IMR-90 (cell line): ENCODE measurements at regions not wholly inside any gene's neighbourhood (a gene's known extent, or its start where the extent isn't known, plus 50 kb on each side); places are given as distances from the start of the nearest gene placed in this dataset.

Experiments
- ATAC-seq: fragments of 200-7000 bp; cut with Tn5 transposase; 2 replicates; pipeline ENCODE4 v1.9.1; 2020; ENCODE audit warnings: low read depth, mild to moderate bottlenecking, moderate library complexity
- BruUV-seq: library from RNA; stranded (reverse); fragments of 400-500 nt; replicated peaks from 2 replicates; lab custom pipeline; 2021; lab: Mats Ljungman, UMichigan
- CTCF ChIA-PET: fragments of 300-600 bp; formaldehyde crosslinking; extraction: SDS; loops from one replicate; lab custom pipeline; 2021; ENCODE audit warnings: antibody characterized with exemption; lab: Yijun Ruan, JAX
- POLR2A ChIA-PET: fragments of 300-600 bp; sonication (Branson Sonifier 250); formaldehyde crosslinking; loops from one replicate; lab custom pipeline; 2022; ENCODE audit warnings: antibody characterized with exemption; ENCODE audit not compliant: unreplicated experiment; lab: Charles Lee
- DNase-seq: peaks from one replicate; pipeline ENCODE4 v3.0.0; 2013
- H2AFZ ChIP-seq: replicated peaks from 2 replicates; pipeline ENCODE3; 2013; ENCODE audit warnings: low read length, mild to moderate bottlenecking; ENCODE audit not compliant: poor library complexity
- H2AK5ac ChIP-seq: 2 replicates; pipeline ENCODE4 v1.6.1; 2013; ENCODE audit warnings: low read depth, low read length, inconsistent platforms
- H2AK9ac ChIP-seq: replicated peaks from 2 replicates; pipeline ENCODE3; 2013; ENCODE audit warnings: mild to moderate bottlenecking, low read depth, low read length, moderate library complexity; ENCODE audit not compliant: poor library complexity
- H2BK120ac ChIP-seq: 2 replicates; pipeline ENCODE4 v1.6.1; 2013; ENCODE audit warnings: low read depth, low read length, inconsistent platforms
- H2BK15ac ChIP-seq: 3 replicates; pipeline ENCODE4 v1.6.1; 2013; ENCODE audit warnings: low read depth, low read length, inconsistent platforms
- H2BK20ac ChIP-seq: 2 replicates; pipeline ENCODE4 v1.6.1; 2013; ENCODE audit warnings: low read depth, mild to moderate bottlenecking, inconsistent platforms, low read length, moderate library complexity
- H2BK5ac ChIP-seq: 2 replicates; pipeline ENCODE4 v1.6.1; 2013; ENCODE audit warnings: mild to moderate bottlenecking, low read depth, low read length, inconsistent platforms; ENCODE audit not compliant: poor library complexity, severe bottlenecking
- H3K14ac ChIP-seq: replicated peaks from 2 replicates; pipeline ENCODE4 v1.6.1; 2013; ENCODE audit warnings: low read depth, low read length, inconsistent platforms
- H3K18ac ChIP-seq: 2 replicates; pipeline ENCODE4 v1.6.1; 2013; ENCODE audit warnings: low read depth, low read length, control low read depth
- H3K23ac ChIP-seq: 2 replicates; pipeline ENCODE4 v1.6.1; 2013; ENCODE audit warnings: low read depth, low read length, inconsistent platforms
- H3K27ac ChIP-seq: 2 replicates; pipeline ENCODE4 v1.5.1; 2013; ENCODE audit warnings: mild to moderate bottlenecking, control low read depth, low read length; ENCODE audit not compliant: insufficient read depth
- H3K27me3 ChIP-seq: 2 replicates; pipeline ENCODE4 v1.6.1; 2013; ENCODE audit warnings: low read length; ENCODE audit not compliant: control insufficient read depth, insufficient read depth
- H3K36me3 ChIP-seq: 2 replicates; pipeline ENCODE4 v1.6.1; 2013; ENCODE audit warnings: low read length, mixed read lengths; ENCODE audit not compliant: control insufficient read depth, insufficient read depth
- H3K4ac ChIP-seq: 2 replicates; pipeline ENCODE4 v1.6.1; 2013; ENCODE audit warnings: low read depth, low read length, inconsistent platforms
- H3K4me1 ChIP-seq: 2 replicates; pipeline ENCODE4 v1.6.1; 2013; ENCODE audit warnings: low read length, mixed read lengths; ENCODE audit not compliant: control insufficient read depth, insufficient read depth
- H3K4me2 ChIP-seq: 2 replicates; pipeline ENCODE4 v1.6.1; 2013; ENCODE audit warnings: low read depth, mild to moderate bottlenecking, control low read depth, low read length, moderate library complexity
- H3K4me3 ChIP-seq: 2 replicates; pipeline ENCODE4 v1.5.1; 2013; ENCODE audit warnings: low read depth, mild to moderate bottlenecking, control low read depth, low read length, moderate library complexity; ENCODE audit not compliant: insufficient read depth
- H3K56ac ChIP-seq: 2 replicates; pipeline ENCODE4 v1.6.1; 2013; ENCODE audit warnings: low read length, inconsistent platforms; ENCODE audit not compliant: insufficient read depth; ENCODE audit errors: extremely low read depth
- H3K79me1 ChIP-seq, 2 experiments: 2 replicates each; pipeline ENCODE4 v1.6.1; 2013; ENCODE audit warnings: low read length in 2 of 2, inconsistent platforms in 1 of 2, low read depth in 1 of 2
- H3K9ac ChIP-seq: 2 replicates; pipeline ENCODE4 v1.6.1; 2013; ENCODE audit warnings: low read depth, low read length, control low read depth
- H3K9me1 ChIP-seq: 2 replicates; pipeline ENCODE4 v1.6.1; 2013; ENCODE audit warnings: low read length, inconsistent platforms; ENCODE audit not compliant: insufficient read depth
- H3K9me3 ChIP-seq: 2 replicates; pipeline ENCODE4 v1.6.1; 2013; ENCODE audit warnings: low read length; ENCODE audit not compliant: control insufficient read depth, insufficient read depth
- H4K20me1 ChIP-seq: 2 replicates; pipeline ENCODE4 v1.6.1; 2013; ENCODE audit warnings: low read length, inconsistent platforms; ENCODE audit not compliant: insufficient read depth
- H4K5ac ChIP-seq: 2 replicates; pipeline ENCODE4 v1.6.1; 2013; ENCODE audit warnings: mild to moderate bottlenecking, low read depth, low read length, control low read depth
- H4K8ac ChIP-seq, 2 experiments: 2 replicates each; pipeline ENCODE4 v1.6.1; 2013; ENCODE audit warnings: low read depth in 2 of 2, low read length in 2 of 2, control low read depth in 1 of 2, inconsistent platforms in 1 of 2
- H4K91ac ChIP-seq: 2 replicates; pipeline ENCODE4 v1.6.1; 2013; ENCODE audit warnings: low read depth, low read length, inconsistent platforms; ENCODE audit not compliant: insufficient read depth
- CEBPB ChIP-seq: IDR thresholded peaks from 2 replicates; pipeline ENCODE4 v1.6.1; 2012; ENCODE audit warnings: low read depth, low read length, improper control_type of control experiment
- CHD1 ChIP-seq: IDR thresholded peaks from 2 replicates; pipeline ENCODE4 v1.6.1; 2012; ENCODE audit warnings: low read depth, low read length, improper control_type of control experiment
- FOS ChIP-seq: fragments of 150-350 bp; IDR thresholded peaks from 2 replicates; pipeline ENCODE4 v1.6.1; 2016; ENCODE audit warnings: low read depth, low read length
- MAFK ChIP-seq: IDR thresholded peaks from 2 replicates; pipeline ENCODE4 v1.6.1; 2012; ENCODE audit warnings: low read depth, low read length, improper control_type of control experiment
- MXI1 ChIP-seq: IDR thresholded peaks from 2 replicates; pipeline ENCODE4 v1.6.1; 2012; ENCODE audit warnings: low read depth, mild to moderate bottlenecking, low read length, moderate library complexity, borderline replicate concordance
- NFE2L2 ChIP-seq: fragments of 150-350 bp; IDR thresholded peaks from 2 replicates; pipeline ENCODE4 v1.6.1; 2016; ENCODE audit warnings: low read depth, mild to moderate bottlenecking, low read length
- POLR2A ChIP-seq: IDR thresholded peaks from 2 replicates; pipeline ENCODE4 v1.6.1; 2012; ENCODE audit warnings: mild to moderate bottlenecking, low read depth, low read length
- RAD21 ChIP-seq: IDR thresholded peaks from 2 replicates; pipeline ENCODE4 v1.6.1; 2012; ENCODE audit warnings: low read length, improper control_type of control experiment
- RCOR1 ChIP-seq: IDR thresholded peaks from 2 replicates; pipeline ENCODE4 v1.6.1; 2012; ENCODE audit warnings: mild to moderate bottlenecking, low read length, improper control_type of control experiment; ENCODE audit not compliant: insufficient replicate concordance
- RFX5 ChIP-seq: IDR thresholded peaks from 2 replicates; pipeline ENCODE4 v1.8.0; 2012; ENCODE audit warnings: low read depth, mild to moderate bottlenecking, low read length, moderate library complexity
- WGBS, 2 experiments: methylation state at CpG; one replicate each; pipeline versions ENCODE4 v1.1.5 to v1.1.7; 2013; ENCODE audit warnings: missing lambda C conversion rate in 2 of 2; ENCODE audit not compliant: insufficient read length in 1 of 2; ENCODE audit errors: extremely low coverage in 2 of 2; 5-methylcytosine and 5-hydroxymethylcytosine counted together
- dilution Hi-C: fragments of 300-500 bp; cut with HindIII; formaldehyde crosslinking; loops from one replicate; pipeline ENCODE4 v1.14.3; 2018; ENCODE audit warnings: low sequenced_read_pairs; ENCODE audit not compliant: unreplicated experiment
- in situ Hi-C: fragments of 300-500 bp; cut with MboI; formaldehyde crosslinking; loops from 3 replicates; pipeline ENCODE4 v1.14.3; 2019; ENCODE audit warnings: low sequenced_read_pairs, inconsistent platforms, mixed read lengths
- intact Hi-C: fragments of 100-400 bp; cut with micrococcal nuclease; formaldehyde crosslinking; loops from 2 replicates; pipeline ENCODE4 v1.10.0; 2022
- TF ChIP-seq, protein P1 (sequence below): fragments of 150-350 bp; IDR thresholded peaks from 2 replicates; pipeline ENCODE4 v1.6.1; 2016; ENCODE audit warnings: low read depth, mild to moderate bottlenecking, low read length, moderate library complexity, borderline replicate concordance
- TF ChIP-seq, protein P2 (sequence below): conservative IDR thresholded peaks from 2 replicates; pipeline ENCODE4 v1.5.1; 2012; ENCODE audit warnings: mild to moderate bottlenecking, low read depth, low read length, improper control_type of control experiment

DNA sequence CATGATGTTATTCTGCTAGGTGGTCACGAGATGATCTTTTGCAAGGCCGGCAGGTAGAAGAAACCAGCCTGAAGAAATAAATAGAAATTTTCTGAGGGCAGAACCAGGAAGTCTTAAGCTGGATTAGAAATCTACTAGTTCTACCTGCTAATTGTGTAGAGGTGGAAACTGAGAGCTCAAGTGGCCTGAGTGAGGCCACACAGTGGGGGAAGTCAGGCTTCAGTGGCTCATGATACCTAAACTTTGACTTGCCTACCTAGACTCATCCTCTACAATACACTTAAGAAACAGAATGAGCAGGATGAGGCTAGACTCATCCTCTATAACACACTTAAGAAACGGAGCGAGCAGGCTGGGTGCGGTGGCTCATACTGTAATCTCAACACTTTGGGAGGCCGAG lies 134.9 kb upstream of the NDUFV2 start:
- Histone ChIP-seq H3K27ac (no peak overlapping the region), H2BK5ac (no peak overlapping the region), H3K56ac (no peak overlapping the region), H3K9ac (no peak overlapping the region), H2BK120ac (no peak overlapping the region), H3K36me3 (no peaks in the 10 kb centered on the region), H4K20me1 (no peaks in the 10 kb centered on the region), H3K4ac (no peak overlapping the region), H4K8ac (no peak overlapping the region), H2AK9ac (no peak overlapping the region), H3K4me3 (no peak overlapping the region), H3K14ac (no peak overlapping the region), H2AFZ (no peak overlapping the region), H3K4me1 (peaks cover 7% of the 10 kb centered on the region), H3K23ac (no peak overlapping the region), H2BK15ac (peak overlapping the region; percentile 12; the same call in 1 of the 3 replicates), H2AK5ac (no peak overlapping the region), H3K9me3 (no peaks in the 10 kb centered on the region), H3K79me1 (no peaks in the 10 kb centered on the region; a peak in 1 of 4 replicates), H3K9me1 (peaks cover 12% of the 10 kb centered on the region), H3K27me3 (no peaks in the 10 kb centered on the region), H2BK20ac (no peak overlapping the region), H4K5ac (no peak overlapping the region), H4K91ac (no peak overlapping the region), H3K18ac (no peak overlapping the region), H3K4me2 (no peak overlapping the region)
- ChIA-PET CTCF (no interaction called here), POLR2A (no interaction called here)
- DNase-seq (no peak), ATAC-seq (no peak)
- no TSS peak for BruUV-seq
- TF ChIP-seq RAD21 (no peak), CEBPB (no peak), RCOR1 (no peak), RFX5 (no peak), MXI1 (no peak), NFE2L2 (no peak), POLR2A (no peak), CHD1 (no peak), MAFK (no peak), FOS (no peak)
- TF ChIP-seq, protein P1, sequence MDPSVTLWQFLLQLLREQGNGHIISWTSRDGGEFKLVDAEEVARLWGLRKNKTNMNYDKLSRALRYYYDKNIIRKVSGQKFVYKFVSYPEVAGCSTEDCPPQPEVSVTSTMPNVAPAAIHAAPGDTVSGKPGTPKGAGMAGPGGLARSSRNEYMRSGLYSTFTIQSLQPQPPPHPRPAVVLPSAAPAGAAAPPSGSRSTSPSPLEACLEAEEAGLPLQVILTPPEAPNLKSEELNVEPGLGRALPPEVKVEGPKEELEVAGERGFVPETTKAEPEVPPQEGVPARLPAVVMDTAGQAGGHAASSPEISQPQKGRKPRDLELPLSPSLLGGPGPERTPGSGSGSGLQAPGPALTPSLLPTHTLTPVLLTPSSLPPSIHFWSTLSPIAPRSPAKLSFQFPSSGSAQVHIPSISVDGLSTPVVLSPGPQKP, result no peak
- TF ChIP-seq, protein P2, sequence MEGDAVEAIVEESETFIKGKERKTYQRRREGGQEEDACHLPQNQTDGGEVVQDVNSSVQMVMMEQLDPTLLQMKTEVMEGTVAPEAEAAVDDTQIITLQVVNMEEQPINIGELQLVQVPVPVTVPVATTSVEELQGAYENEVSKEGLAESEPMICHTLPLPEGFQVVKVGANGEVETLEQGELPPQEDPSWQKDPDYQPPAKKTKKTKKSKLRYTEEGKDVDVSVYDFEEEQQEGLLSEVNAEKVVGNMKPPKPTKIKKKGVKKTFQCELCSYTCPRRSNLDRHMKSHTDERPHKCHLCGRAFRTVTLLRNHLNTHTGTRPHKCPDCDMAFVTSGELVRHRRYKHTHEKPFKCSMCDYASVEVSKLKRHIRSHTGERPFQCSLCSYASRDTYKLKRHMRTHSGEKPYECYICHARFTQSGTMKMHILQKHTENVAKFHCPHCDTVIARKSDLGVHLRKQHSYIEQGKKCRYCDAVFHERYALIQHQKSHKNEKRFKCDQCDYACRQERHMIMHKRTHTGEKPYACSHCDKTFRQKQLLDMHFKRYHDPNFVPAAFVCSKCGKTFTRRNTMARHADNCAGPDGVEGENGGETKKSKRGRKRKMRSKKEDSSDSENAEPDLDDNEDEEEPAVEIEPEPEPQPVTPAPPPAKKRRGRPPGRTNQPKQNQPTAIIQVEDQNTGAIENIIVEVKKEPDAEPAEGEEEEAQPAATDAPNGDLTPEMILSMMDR, result no peak
- intact Hi-C loops, result no loop called here
- in situ Hi-C loops, result no loop called here
- 93% methylated on average over 2 of the region's 6 CpGs; no CpG with 5 or more reads in 1 of the 2 experiments for WGBS, 2 experiments
- dilution Hi-C loops, result no loop called here
